GM10248 (cell line): ENCODE measurements at regions not wholly inside any gene's neighbourhood (a gene's known extent, or its start where the extent isn't known, plus 50 kb on each side); places are given as distances from the start of the nearest gene placed in this dataset.

ENCODE experiments used
- CTCF ChIA-PET: fragments of 300-600 bp; sonication (Branson Sonifier 250); formaldehyde crosslinking; extraction: SDS; loops from one replicate; lab custom pipeline; 2021; ENCODE audit warnings: antibody characterized with exemption; lab: Yijun Ruan, JAX
- POLR2A ChIA-PET: fragments of 350-650 bp; sonication (Branson Sonifier 250); formaldehyde crosslinking; extraction: SDS; loops from one replicate; lab custom pipeline; 2020; ENCODE audit warnings: antibody characterized with exemption; lab: Yijun Ruan, JAX
- DNase-seq: peaks from one replicate; pipeline ENCODE4 v3.0.0; 2012; ENCODE audit errors: extremely low spot score
- TF ChIP-seq, protein P1 (sequence below): IDR thresholded peaks from 2 replicates; pipeline ENCODE4 v1.5.1; 2012; ENCODE audit warnings: mild to moderate bottlenecking, low read depth; ENCODE audit errors: extremely low read depth, missing control alignments, control extremely low read depth

DNA sequence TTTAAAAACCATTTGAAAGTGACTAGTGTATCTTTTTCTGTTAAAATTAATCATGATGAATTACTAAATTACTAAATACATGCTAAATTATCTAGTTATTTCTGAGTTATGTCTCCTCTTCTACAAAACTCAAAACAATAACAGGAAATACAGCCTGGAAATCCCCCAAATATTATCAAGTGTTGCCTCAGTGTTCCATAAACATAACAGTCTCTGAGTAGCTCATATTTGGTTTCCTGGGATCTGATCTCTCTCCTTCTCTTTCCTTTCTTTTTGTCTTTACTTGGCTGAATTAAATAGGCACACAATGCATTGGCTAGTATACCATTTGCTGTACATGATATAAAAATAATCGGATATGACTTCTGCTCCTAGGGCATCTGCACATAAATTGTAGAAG, 277.6 kb upstream of the IGFBP3 start:
- ChIA-PET CTCF (interaction anchor here (1.7 kb wide), 1 partner anchor 13 kb away, joined by 3 read pairs; no protein-coding TSS in a partner anchor), POLR2A (no interaction called here)
- TF ChIP-seq, protein P1, sequence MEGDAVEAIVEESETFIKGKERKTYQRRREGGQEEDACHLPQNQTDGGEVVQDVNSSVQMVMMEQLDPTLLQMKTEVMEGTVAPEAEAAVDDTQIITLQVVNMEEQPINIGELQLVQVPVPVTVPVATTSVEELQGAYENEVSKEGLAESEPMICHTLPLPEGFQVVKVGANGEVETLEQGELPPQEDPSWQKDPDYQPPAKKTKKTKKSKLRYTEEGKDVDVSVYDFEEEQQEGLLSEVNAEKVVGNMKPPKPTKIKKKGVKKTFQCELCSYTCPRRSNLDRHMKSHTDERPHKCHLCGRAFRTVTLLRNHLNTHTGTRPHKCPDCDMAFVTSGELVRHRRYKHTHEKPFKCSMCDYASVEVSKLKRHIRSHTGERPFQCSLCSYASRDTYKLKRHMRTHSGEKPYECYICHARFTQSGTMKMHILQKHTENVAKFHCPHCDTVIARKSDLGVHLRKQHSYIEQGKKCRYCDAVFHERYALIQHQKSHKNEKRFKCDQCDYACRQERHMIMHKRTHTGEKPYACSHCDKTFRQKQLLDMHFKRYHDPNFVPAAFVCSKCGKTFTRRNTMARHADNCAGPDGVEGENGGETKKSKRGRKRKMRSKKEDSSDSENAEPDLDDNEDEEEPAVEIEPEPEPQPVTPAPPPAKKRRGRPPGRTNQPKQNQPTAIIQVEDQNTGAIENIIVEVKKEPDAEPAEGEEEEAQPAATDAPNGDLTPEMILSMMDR: no peak
- DNase-seq: no peak

DNA sequence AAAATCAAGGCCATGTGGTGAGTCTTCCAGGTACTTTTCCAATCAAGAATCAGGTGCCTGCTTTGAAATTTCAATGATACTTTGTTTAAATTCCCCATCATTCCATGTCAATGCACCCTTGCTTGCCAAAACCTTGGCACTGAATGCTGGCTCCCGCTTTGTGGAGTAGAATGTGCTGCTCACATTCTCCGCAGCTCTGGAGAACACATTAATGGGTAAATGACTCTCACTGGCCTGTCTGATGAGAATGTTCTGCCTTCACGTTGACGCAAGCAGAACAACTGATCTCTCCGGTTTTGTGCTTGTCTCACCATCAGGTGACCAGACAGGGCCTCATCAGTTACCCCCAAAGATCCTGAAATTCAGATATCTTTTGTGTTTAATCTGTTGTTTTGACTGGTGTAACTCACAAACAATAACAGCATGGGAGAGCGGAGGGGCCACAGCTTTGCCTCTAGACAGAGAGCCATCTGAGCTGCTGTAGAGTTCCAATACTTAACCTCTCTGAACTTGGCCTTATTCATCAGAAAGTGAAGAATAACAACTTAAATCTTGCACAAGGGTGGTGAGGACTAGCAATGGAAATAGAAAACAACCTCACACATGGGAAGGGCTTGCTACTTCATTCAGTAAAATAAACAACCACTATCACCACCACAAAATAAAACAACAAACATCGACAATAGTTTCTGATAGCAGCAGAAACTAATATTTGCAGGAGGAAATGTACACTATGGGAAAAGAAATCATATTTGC, 276.9 kb upstream of the IGFBP3 start:
- ChIA-PET CTCF (no interaction called here), POLR2A (no interaction called here)
- TF ChIP-seq, protein P1: no peak
- DNase-seq: no peak

DNA sequence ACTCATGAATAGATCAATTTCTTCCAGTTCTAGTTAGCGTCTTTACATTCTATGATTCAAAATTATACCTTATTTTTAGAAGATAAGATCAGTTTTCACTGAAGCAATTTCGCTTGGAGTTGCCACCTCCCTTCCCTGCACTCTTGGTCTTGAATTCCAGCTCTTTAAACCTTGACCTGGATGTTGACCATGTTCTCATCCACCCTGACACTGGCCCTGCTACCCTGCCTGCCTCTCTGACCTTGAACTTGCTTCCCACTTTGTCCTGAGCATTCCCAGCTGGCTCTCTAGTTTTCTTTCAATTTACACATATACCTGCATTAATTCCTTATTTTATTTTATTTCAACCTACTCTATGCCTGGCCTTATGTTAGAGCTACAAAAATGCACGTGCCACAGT, 274.9 kb upstream of the IGFBP3 start:
- ChIA-PET CTCF (interaction anchor here (1.2 to 1.6 kb wide), 2 partner anchors 32 to 48 kb away, joined by 3 read pairs; no protein-coding TSS in a partner anchor), POLR2A (no interaction called here)
- DNase-seq: no peak
- TF ChIP-seq, protein P1: no peak

DNA sequence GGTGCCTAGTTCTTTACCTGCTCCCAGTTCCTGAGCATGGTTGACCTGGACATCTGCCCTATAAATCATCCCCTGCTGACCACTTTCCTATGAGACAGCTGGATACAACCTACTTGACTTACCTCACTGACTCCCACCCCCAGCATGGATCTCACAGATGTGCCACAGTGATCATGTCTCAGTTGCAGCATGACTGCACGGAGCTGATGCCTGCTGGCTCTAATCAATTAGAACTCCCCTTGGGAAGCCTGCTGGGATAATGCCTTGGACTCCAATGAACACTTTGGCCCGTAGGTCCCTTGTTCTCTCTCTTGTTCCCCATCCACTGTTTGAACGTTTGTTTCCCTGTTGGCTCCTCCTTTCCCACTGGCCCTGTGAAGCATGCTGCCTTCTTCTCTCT, 271.2 kb upstream of the IGFBP3 start:
- no peak for DNase-seq
- POLR2A ChIA-PET: no interaction called here
- CTCF ChIA-PET: no interaction called here
- TF ChIP-seq, protein P1: no peak

DNA sequence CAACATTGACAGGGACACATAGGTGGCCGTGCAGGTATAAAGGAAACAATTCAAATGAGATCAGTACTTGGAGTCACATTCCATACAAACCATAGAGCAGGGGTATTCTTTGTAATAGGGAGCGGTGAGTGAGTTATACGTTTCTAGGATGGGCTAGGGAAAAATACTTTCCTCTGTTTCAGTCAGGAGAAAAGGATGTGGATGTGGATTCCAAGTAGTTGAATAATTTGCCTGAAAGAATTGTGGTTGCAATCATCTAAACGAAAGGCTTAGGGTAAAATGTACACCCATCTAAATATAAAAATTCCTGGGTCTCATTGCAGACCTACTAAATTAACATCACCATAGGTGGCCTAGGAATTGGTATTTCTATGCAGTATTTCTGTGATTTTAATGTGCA, 270.7 kb upstream of the IGFBP3 start:
- no peak for DNase-seq
- ChIA-PET POLR2A (no interaction called here), CTCF (interaction anchor here (1.6 kb wide), 1 partner anchor 22 kb away, joined by 4 read pairs; no protein-coding TSS in a partner anchor)
- TF ChIP-seq, protein P1: no peak

DNA sequence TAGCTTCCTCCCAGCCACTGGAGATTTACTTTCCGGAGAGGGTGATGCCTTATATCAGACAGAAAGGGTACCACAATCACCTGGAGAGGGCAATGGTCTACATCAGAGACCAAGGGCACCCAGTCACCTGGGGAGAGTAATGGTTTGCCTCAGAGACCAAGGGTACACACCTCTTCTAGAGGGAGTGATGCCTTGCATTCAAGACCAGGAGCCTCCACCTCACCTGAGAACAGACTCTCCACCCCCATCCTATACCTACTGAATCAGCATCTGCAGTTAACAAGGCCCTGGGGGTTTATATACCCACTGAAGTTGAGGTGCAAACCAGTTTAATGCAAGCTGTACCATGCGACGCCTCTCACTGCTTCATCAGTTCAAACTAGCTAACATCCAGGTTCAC, 270.2 kb upstream of the IGFBP3 start:
- POLR2A ChIA-PET: no interaction called here

More for the DNA sequence above, 270.2 kb upstream of the IGFBP3 start:
- TF ChIP-seq, protein P1: no peak
- DNase-seq: no peak
- CTCF ChIA-PET: interaction anchor here (1.0 to 1.9 kb wide), 3 partner anchors 11 to 23 kb away, joined by 3 to 4 read pairs (median 4); no protein-coding TSS in a partner anchor
